HG03460 (cell line): ENCODE measurements at regions not wholly inside any gene's neighbourhood (a gene's known extent, or its start where the extent isn't known, plus 50 kb on each side); places are given as distances from the start of the nearest gene placed in this dataset.
"Not testable (repeated sequence)": the region's sequence is repeated elsewhere in the genome, so short reads cannot be mapped to it uniquely, and the experiment has no call there.

Experiments
- ATAC-seq: cut with Tn5 transposase; IDR thresholded peaks from one replicate; pipeline ENCODE4 v1.9.1; 2021; ENCODE audit not compliant: unreplicated experiment

- ATAC-seq: no peak
Measured at GRCh38 chr3:18194431-18194830, 230.7 kb downstream of the SATB1 start.

GRCh38 chr3:18190646-18191045 lies 234.5 kb downstream of the SATB1 start:
- ATAC-seq: no peak

- ATAC-seq: no peak
Measured at GRCh38 chr3:18189282-18190050, 235.7 kb downstream of the SATB1 start.

- no peak for ATAC-seq
Measured at GRCh38 chr3:18188491-18188890, 236.6 kb downstream of the SATB1 start.

- no peak for ATAC-seq
Measured at GRCh38 chr3:18185624-18186023, 239.5 kb downstream of the SATB1 start.

GRCh38 chr3:18182923-18183322 lies 242.2 kb downstream of the SATB1 start:
- not testable (repeated sequence) for ATAC-seq

GRCh38 chr3:18179521-18179920 lies 245.6 kb downstream of the SATB1 start:
- ATAC-seq: no peak

GRCh38 chr3:18177271-18177670 lies 247.9 kb downstream of the SATB1 start:
- no peak for ATAC-seq

GRCh38 chr3:18173891-18174290 lies 251.2 kb downstream of the SATB1 start:
- ATAC-seq: not testable (repeated sequence)

GRCh38 chr3:18159681-18160080 lies 265.5 kb downstream of the SATB1 start:
- ATAC-seq: no peak

- ATAC-seq: no peak
Measured at GRCh38 chr3:18153571-18154173, 271.5 kb downstream of the SATB1 start.

GRCh38 chr3:18151199-18151598 lies 273.9 kb downstream of the SATB1 start:
- ATAC-seq: no peak

- ATAC-seq: no peak
Measured at GRCh38 chr3:18149935-18150334, 275.2 kb downstream of the SATB1 start.

GRCh38 chr3:18149386-18149785 lies 275.8 kb downstream of the SATB1 start:
- no peak for ATAC-seq

- no peak for ATAC-seq
Measured at GRCh38 chr3:18144571-18144970, 280.6 kb downstream of the SATB1 start.

GRCh38 chr3:18143258-18143780 lies 281.8 kb downstream of the SATB1 start:
- no peak for ATAC-seq

GRCh38 chr3:18137958-18138357 lies 287.2 kb downstream of the SATB1 start:
- no peak for ATAC-seq

GRCh38 chr3:18135060-18135814 lies 289.9 kb downstream of the SATB1 start:
- ATAC-seq: no peak

GRCh38 chr3:18134386-18135059 lies 290.6 kb downstream of the SATB1 start:
- ATAC-seq: no peak

- no peak for ATAC-seq
Measured at GRCh38 chr3:18132991-18133390, 292.1 kb downstream of the SATB1 start.
